Endothelial cell of umbilical vein (primary cell): ENCODE measurements at regions not wholly inside any gene's neighbourhood (a gene's known extent, or its start where the extent isn't known, plus 50 kb on each side); places are given as distances from the start of the nearest gene placed in this dataset.

Experiments used
- BruUV-seq: library from RNA; stranded (reverse); fragments of 400-500 nt; replicated peaks from 2 replicates; lab custom pipeline; 2021; lab: Mats Ljungman, UMichigan
- CTCF ChIA-PET: fragments of 300-600, 350-600 bp; sonication (Branson Sonifier 250); formaldehyde crosslinking; loops from one replicate; lab custom pipeline; 2021; ENCODE audit warnings: antibody characterized with exemption, inconsistent platforms; lab: Charles Lee
- POLR2A ChIA-PET: fragments of 300-600, 350-600 bp; sonication (Branson Sonifier 250); formaldehyde crosslinking; loops from one replicate; lab custom pipeline; 2021; ENCODE audit warnings: antibody characterized with exemption, inconsistent platforms; lab: Charles Lee
- DNase-seq: peaks from one replicate; pipeline ENCODE4 v3.0.0-alpha.2; 2011; ENCODE audit warnings: low read depth, low spot score
- FAIRE-seq: peaks from 2 replicates; lab custom pipeline; 2011; peaks lifted over from hg19 to GRCh38; lab: Jason Lieb, UNC
- H2AFZ ChIP-seq: 2 replicates; pipeline ENCODE4 v1.6.0; 2012; ENCODE audit warnings: low read depth, low read length, control low read depth, inconsistent platforms
- H3K27ac ChIP-seq: 2 replicates; pipeline ENCODE4 v1.5.1; 2011; ENCODE audit warnings: low read depth, mild to moderate bottlenecking, control low read depth, low read length, moderate library complexity; ENCODE audit not compliant: insufficient read depth
- H3K27me3 ChIP-seq, 2 experiments: 2 replicates each; pipeline versions ENCODE4 v1.6.0 to v1.6.1; 2011; ENCODE audit warnings: low read length in 2 of 2, mixed read lengths in 1 of 2; ENCODE audit not compliant: control insufficient read depth in 2 of 2, insufficient read depth in 2 of 2
- H3K36me3 ChIP-seq, 2 experiments: 2 replicates in 1 of 2; 3 replicates in 1 of 2; pipeline ENCODE4 v1.5.1; 2011; ENCODE audit warnings: low read length in 2 of 2, mild to moderate bottlenecking in 1 of 2, moderate library complexity in 1 of 2; ENCODE audit not compliant: control insufficient read depth in 2 of 2, insufficient read depth in 2 of 2; ENCODE audit errors: extremely low read depth in 1 of 2
- H3K4me1 ChIP-seq: 3 replicates; pipeline ENCODE4 v1.5.1; 2011; ENCODE audit warnings: mild to moderate bottlenecking, low read length; ENCODE audit not compliant: control insufficient read depth, insufficient read depth; ENCODE audit errors: extremely low read depth
- H3K4me2 ChIP-seq: 2 replicates; pipeline ENCODE4 v1.6.1; 2011; ENCODE audit warnings: low read length, control low read depth, mixed read lengths; ENCODE audit not compliant: insufficient read depth
- H3K4me3 ChIP-seq, 3 experiments: fragments of 200-600 bp in 1 of 3; sonication (generic), shearing (Covaris generic) in 1 of 3; replicated peaks in 1 of 3; 2 replicates each; pipeline ENCODE4 v1.5.1; 2011 to 2016; ENCODE audit warnings: control low read depth in 3 of 3, low read length in 3 of 3, mild to moderate bottlenecking in 2 of 3, inconsistent platforms in 1 of 3, low read depth in 1 of 3, moderate library complexity in 1 of 3; ENCODE audit not compliant: insufficient read depth in 1 of 3
- H3K79me2 ChIP-seq: 2 replicates; pipeline ENCODE4 v1.6.0; 2012; ENCODE audit warnings: low read length, inconsistent platforms; ENCODE audit not compliant: control insufficient read depth, insufficient read depth
- H3K9ac ChIP-seq: replicated peaks from 2 replicates; pipeline ENCODE3; 2011; ENCODE audit warnings: low read length, control low read depth; ENCODE audit not compliant: insufficient read depth; ENCODE audit errors: extremely low read depth
- H3K9me1 ChIP-seq: replicated peaks from 3 replicates; pipeline ENCODE4 v1.6.0; 2011; ENCODE audit warnings: mild to moderate bottlenecking, low read length; ENCODE audit not compliant: control insufficient read depth, insufficient read depth; ENCODE audit errors: extremely low read depth
- H3K9me3 ChIP-seq: replicated peaks from 2 replicates; pipeline ENCODE4 v1.5.1; 2012; ENCODE audit warnings: low read length, inconsistent platforms; ENCODE audit not compliant: control insufficient read depth, insufficient read depth
- H4K20me1 ChIP-seq: replicated peaks from 2 replicates; pipeline ENCODE3; 2011; ENCODE audit warnings: mild to moderate bottlenecking, low read length; ENCODE audit not compliant: control insufficient read depth, insufficient read depth; ENCODE audit errors: extremely low read depth
- CTCF ChIP-seq, 2 donors: IDR thresholded peaks; 1 replicate in 1 of 2; 2 replicates in 1 of 2; pipeline ENCODE4 v1.5.1; 2011; ENCODE audit warnings: low read length in 2 of 2, mild to moderate bottlenecking in 2 of 2, moderate library complexity in 2 of 2, control low read depth in 1 of 2, inconsistent platforms in 1 of 2, low read depth in 1 of 2; ENCODE audit not compliant: insufficient read depth in 1 of 2; ENCODE audit errors: extremely low read depth in 1 of 2
- EZH2 ChIP-seq: IDR thresholded peaks from 2 replicates; pipeline ENCODE4 v1.6.1; 2012; ENCODE audit warnings: borderline replicate concordance, low read depth, mild to moderate bottlenecking, moderate library complexity, low read length, inconsistent platforms; ENCODE audit not compliant: severe bottlenecking
- FOS ChIP-seq: IDR thresholded peaks from 2 replicates; pipeline ENCODE4 v1.6.1; 2011; ENCODE audit warnings: mild to moderate bottlenecking, low read length, moderate library complexity, borderline replicate concordance; ENCODE audit not compliant: insufficient read depth
- GATA2 ChIP-seq: IDR thresholded peaks from 2 replicates; pipeline ENCODE4 v1.7.0; 2011; ENCODE audit warnings: low read depth, mild to moderate bottlenecking, moderate library complexity, mixed read lengths, low read length; ENCODE audit not compliant: insufficient read length, insufficient read depth
- JUN ChIP-seq: IDR thresholded peaks from 2 replicates; pipeline ENCODE4 v1.6.1; 2011; ENCODE audit warnings: borderline replicate concordance, low read depth; ENCODE audit not compliant: insufficient read length, insufficient read depth
- MYC ChIP-seq: IDR thresholded peaks from one replicate; pipeline ENCODE4 v1.6.1; 2011; ENCODE audit warnings: mild to moderate bottlenecking, low read depth, low read length
- POLR2A ChIP-seq: IDR thresholded peaks from 2 replicates; pipeline ENCODE4 v1.6.1; 2012; ENCODE audit warnings: low read depth, mild to moderate bottlenecking, control low read depth, low read length
- POLR2AphosphoS5 ChIP-seq: IDR thresholded peaks from 2 replicates; pipeline ENCODE4 v1.6.1; 2012; ENCODE audit warnings: low read depth, mild to moderate bottlenecking, control low read depth, low read length, moderate library complexity; ENCODE audit not compliant: insufficient read depth
- dilution Hi-C: fragments of 300-500 bp; cut with MboI; formaldehyde crosslinking; loops from one replicate; pipeline ENCODE4 v1.15.0; 2019; ENCODE audit warnings: low sequenced_read_pairs; ENCODE audit not compliant: extremely low pct_ligation_motif_present
- intact Hi-C: fragments of 100-400 bp; cut with micrococcal nuclease; formaldehyde crosslinking; loops from one replicate; pipeline ENCODE4 v1.10.0; 2022
- TF ChIP-seq, protein P1 (sequence below): IDR thresholded peaks from 2 replicates; pipeline ENCODE4 v1.6.1; 2011; ENCODE audit not compliant: insufficient read depth, insufficient read length

GRCh38 chr16:60914334-60914733 lies 1121.9 kb downstream of the CDH8 start:
- Histone ChIP-seq H3K27ac (no peak overlapping the region), H3K9ac (no peak overlapping the region), H3K27me3 (no peaks in the 10 kb centered on the region), H4K20me1 (no peaks in the 10 kb centered on the region), H3K4me2 (no peak overlapping the region), H3K4me3 (no peak overlapping the region), H3K9me3 (peaks cover 3% of the 10 kb centered on the region), H3K4me1 (no peaks in the 10 kb centered on the region), H3K36me3 (no peaks in the 10 kb centered on the region), H3K79me2 (no peaks in the 10 kb centered on the region), H2AFZ (no peak overlapping the region), H3K9me1 (no peaks in the 10 kb centered on the region)
- intact Hi-C loops (no loop called here), dilution Hi-C loops (no loop called here)
- POLR2A ChIA-PET: no interaction called here
- DNase-seq (no peak), FAIRE-seq (no peak)
- CTCF ChIA-PET: no interaction called here
- no TSS peak for BruUV-seq
- TF ChIP-seq JUN (no peak), CTCF (IDR thresholded peaks at IDR 0.05; ENCODE audit: extremely low read depth in 1 of 2, insufficient read depth in 1 of 2, low read depth in 1 of 2, low read length in 2 of 2) (no peak), POLR2AphosphoS5 (no peak), GATA2 (no peak), MYC (no peak), FOS (no peak), EZH2 (no peak), POLR2A (no peak)
- TF ChIP-seq, protein P1, sequence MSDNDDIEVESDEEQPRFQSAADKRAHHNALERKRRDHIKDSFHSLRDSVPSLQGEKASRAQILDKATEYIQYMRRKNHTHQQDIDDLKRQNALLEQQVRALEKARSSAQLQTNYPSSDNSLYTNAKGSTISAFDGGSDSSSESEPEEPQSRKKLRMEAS: no peak
